Coronary artery (tissue), 2 donors: ENCODE measurements at regions not wholly inside any gene's neighbourhood (a gene's known extent, or its start where the extent isn't known, plus 50 kb on each side); places are given as distances from the start of the nearest gene placed in this dataset.

Source experiments
- DNase-seq: peaks from one replicate; pipeline ENCODE4 v3.0.0-alpha.2; 2017; ENCODE audit warnings: low spot score
- H3K27ac ChIP-seq, 2 donors: fragments of 200-600 bp; sonication (generic); one replicate each; pipeline ENCODE4 v1.5.1; 2016 to 2019
- H3K4me3 ChIP-seq: fragments of 200-600 bp; sonication (generic); 2 replicates; pipeline ENCODE4 v1.5.1; 2016; ENCODE audit warnings: mild to moderate bottlenecking, moderate library complexity
- CTCF ChIP-seq: fragments of 200-600 bp; sonication (generic); IDR thresholded peaks from one replicate; pipeline ENCODE4 v1.5.1; 2019; ENCODE audit warnings: antibody characterized with exemption

GRCh38 chr4:171644430-171645057 lies 168.7 kb upstream of the GALNTL6 start:
- no peak for TF ChIP-seq CTCF
- Histone ChIP-seq H3K27ac (no peak overlapping the region), H3K4me3 (no peak overlapping the region)
- no peak for DNase-seq

- no peak for DNase-seq
- no peak overlapping the region for H3K27ac ChIP-seq
- no peak for TF ChIP-seq CTCF
- H3K4me3 ChIP-seq: no peak overlapping the region
These were observed 173.7 kb upstream of the GALNTL6 start for GRCh38 chr4:171639540-171639939.

GRCh38 chr4:171636606-171637005 lies 176.6 kb upstream of the GALNTL6 start:
- H3K27ac ChIP-seq: no peak overlapping the region
- DNase-seq: no peak
- TF ChIP-seq CTCF: no peak
- no peak overlapping the region for H3K4me3 ChIP-seq

GRCh38 chr4:171629737-171630136 lies 183.5 kb upstream of the GALNTL6 start:
- TF ChIP-seq CTCF: no peak
- no peak for DNase-seq
- Histone ChIP-seq H3K27ac (no peak overlapping the region), H3K4me3 (no peak overlapping the region)

GRCh38 chr4:171629182-171629581 lies 184.0 kb upstream of the GALNTL6 start:
- no peak overlapping the region for H3K27ac ChIP-seq
- no peak for TF ChIP-seq CTCF
- DNase-seq: no peak
- H3K4me3 ChIP-seq: no peak overlapping the region

- DNase-seq: no peak
- no peak overlapping the region for H3K4me3 ChIP-seq
- TF ChIP-seq CTCF: no peak
These were observed 186.7 kb upstream of the GALNTL6 start for GRCh38 chr4:171626554-171626953.

GRCh38 chr4:171622729-171623128 lies 190.5 kb upstream of the GALNTL6 start:
- TF ChIP-seq CTCF: no peak
- Histone ChIP-seq H3K27ac (no peak overlapping the region), H3K4me3 (no peak overlapping the region)
- no peak for DNase-seq

More at GRCh38 chr4:171626554-171626953, 186.7 kb upstream of the GALNTL6 start:
- no peak overlapping the region for H3K27ac ChIP-seq
